Sigmoid colon (tissue), 3 donors: ENCODE measurements at regions not wholly inside any gene's neighbourhood (a gene's known extent, or its start where the extent isn't known, plus 50 kb on each side); places are given as distances from the start of the nearest gene placed in this dataset.

Experiments used
- POLR2A ChIP-seq, 2 donors: fragments of 450-650 bp; IDR thresholded peaks; one replicate each; pipeline ENCODE4 v1.6.1; 2016; ENCODE audit warnings: antibody characterized with exemption in 2 of 2, mild to moderate bottlenecking in 2 of 2, moderate library complexity in 2 of 2
- TF ChIP-seq, protein P1 (sequence below), 4 experiments: fragments of 450-650 bp in 3 of 4; fragments of 200-600 bp in 1 of 4; IDR thresholded peaks; one replicate each; pipeline ENCODE4 v1.5.1; 2016 to 2019; ENCODE audit warnings: antibody characterized with exemption in 4 of 4, mild to moderate bottlenecking in 3 of 4, moderate library complexity in 2 of 4

GRCh38 chr1:184150776-184151531, 99.4 kb downstream of the TSEN15 start:
- TF ChIP-seq, protein P1, sequence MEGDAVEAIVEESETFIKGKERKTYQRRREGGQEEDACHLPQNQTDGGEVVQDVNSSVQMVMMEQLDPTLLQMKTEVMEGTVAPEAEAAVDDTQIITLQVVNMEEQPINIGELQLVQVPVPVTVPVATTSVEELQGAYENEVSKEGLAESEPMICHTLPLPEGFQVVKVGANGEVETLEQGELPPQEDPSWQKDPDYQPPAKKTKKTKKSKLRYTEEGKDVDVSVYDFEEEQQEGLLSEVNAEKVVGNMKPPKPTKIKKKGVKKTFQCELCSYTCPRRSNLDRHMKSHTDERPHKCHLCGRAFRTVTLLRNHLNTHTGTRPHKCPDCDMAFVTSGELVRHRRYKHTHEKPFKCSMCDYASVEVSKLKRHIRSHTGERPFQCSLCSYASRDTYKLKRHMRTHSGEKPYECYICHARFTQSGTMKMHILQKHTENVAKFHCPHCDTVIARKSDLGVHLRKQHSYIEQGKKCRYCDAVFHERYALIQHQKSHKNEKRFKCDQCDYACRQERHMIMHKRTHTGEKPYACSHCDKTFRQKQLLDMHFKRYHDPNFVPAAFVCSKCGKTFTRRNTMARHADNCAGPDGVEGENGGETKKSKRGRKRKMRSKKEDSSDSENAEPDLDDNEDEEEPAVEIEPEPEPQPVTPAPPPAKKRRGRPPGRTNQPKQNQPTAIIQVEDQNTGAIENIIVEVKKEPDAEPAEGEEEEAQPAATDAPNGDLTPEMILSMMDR (IDR thresholded peaks at IDR 0.05): no peak
- TF ChIP-seq POLR2A (IDR thresholded peaks at IDR 0.05): no peak
